ENCODE measurements at regions not wholly inside any gene's neighbourhood (a gene's known extent, or its start where the extent isn't known, plus 50 kb on each side); places are given as distances from the start of the nearest gene placed in this dataset.

DNA sequence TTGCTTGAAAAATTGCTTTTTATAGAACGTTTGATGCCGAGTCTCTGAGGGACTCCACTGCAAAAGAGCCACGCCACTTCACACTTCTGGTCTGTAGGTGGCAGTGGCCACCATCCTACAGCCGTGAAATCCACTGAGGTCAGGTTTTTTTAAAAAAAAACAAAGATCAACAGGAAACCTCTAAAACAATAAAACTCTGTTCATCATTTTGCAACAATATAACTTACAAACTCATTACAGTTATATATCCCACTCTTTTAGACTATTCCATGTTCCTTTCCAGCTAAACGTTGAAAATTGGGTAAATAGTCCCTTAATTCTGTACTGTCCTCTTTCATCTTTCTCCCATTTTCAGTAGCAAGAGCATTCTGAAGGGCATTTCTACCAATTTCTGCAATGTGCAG is 64.6 kb upstream of the FMN2 start:
- H3K4me3 Mint-ChIP-seq: no peak overlapping the region
- DNase-seq (no peak), ATAC-seq (ENCODE audit: low read depth in 2 of 2) (no peak)
- H3K27ac Mint-ChIP-seq: no peak overlapping the region
- H3K9me3 Mint-ChIP-seq: peaks cover under 1 to 6% (median 4%) of the 10 kb centered on the region in 7 donors
- no peaks in the 10 kb centered on the region for H3K4me1 Mint-ChIP-seq
- H3K36me3 Mint-ChIP-seq: no peaks in the 10 kb centered on the region
- peaks cover 0 to 2% (median 0%) of the 10 kb centered on the region in 3 donors for H3K27me3 Mint-ChIP-seq

DNA sequence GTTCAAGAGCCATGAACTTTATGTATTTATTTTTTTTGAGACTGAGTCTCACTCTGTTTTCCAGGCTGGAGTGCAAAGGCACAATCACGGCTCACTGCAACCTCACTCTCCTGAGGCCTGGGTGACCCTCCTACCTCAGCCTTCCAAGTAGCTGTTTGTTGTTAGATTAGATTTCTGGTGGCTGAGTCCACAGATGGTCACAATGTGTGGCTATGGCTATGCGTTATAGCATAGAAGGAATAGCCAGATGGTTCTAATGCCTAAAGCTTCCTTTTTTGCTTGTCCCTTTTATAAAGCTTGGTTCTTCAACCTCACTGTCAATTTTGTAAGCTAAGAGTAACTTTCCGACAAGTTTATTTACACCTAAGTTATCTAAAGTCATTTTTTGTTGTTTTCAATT is 62.3 kb upstream of the FMN2 start:
- H3K27me3 Mint-ChIP-seq: no peaks in the 10 kb centered on the region
- ATAC-seq (ENCODE audit: low read depth in 2 of 2): no peak
- peaks cover 0 to 15% (median 2%) of the 10 kb centered on the region in 7 donors for H3K9me3 Mint-ChIP-seq

DNA sequence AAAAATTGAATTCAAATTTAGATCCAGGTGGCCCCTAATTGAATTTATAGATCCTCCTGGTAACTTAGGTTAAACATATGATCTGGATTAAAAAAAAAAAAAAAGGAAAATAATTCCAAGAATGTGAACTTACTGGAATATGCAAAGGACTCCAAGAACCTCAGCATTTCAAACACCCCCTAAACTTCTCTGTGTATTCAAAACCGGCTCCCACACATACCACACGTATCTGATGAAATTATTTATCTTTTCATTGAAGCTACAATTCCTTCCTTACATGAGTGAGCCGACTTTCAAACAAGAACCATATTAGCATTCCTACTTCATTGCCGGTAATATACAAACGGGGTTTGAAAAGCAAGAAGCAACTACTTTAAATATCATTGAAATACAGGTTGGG is 61.4 kb upstream of the FMN2 start:
- no peak for ATAC-seq (ENCODE audit: low read depth in 2 of 2)
- no peaks in the 10 kb centered on the region for H3K27me3 Mint-ChIP-seq
- H3K27ac Mint-ChIP-seq: no peak overlapping the region
- no peaks in the 10 kb centered on the region for H3K4me1 Mint-ChIP-seq
- H3K36me3 Mint-ChIP-seq: no peaks in the 10 kb centered on the region
- H3K9me3 Mint-ChIP-seq: peaks cover 0 to 11% (median 2%) of the 10 kb centered on the region in 7 donors
- DNase-seq: no peak
- no peak overlapping the region for H3K4me3 Mint-ChIP-seq

More for the DNA sequence above, 62.3 kb upstream of the FMN2 start:
- H3K4me3 Mint-ChIP-seq: no peak overlapping the region
- H3K4me1 Mint-ChIP-seq: no peaks in the 10 kb centered on the region
- H3K27ac Mint-ChIP-seq: no peak overlapping the region
- DNase-seq: no peak
- no peaks in the 10 kb centered on the region for H3K36me3 Mint-ChIP-seq

DNA sequence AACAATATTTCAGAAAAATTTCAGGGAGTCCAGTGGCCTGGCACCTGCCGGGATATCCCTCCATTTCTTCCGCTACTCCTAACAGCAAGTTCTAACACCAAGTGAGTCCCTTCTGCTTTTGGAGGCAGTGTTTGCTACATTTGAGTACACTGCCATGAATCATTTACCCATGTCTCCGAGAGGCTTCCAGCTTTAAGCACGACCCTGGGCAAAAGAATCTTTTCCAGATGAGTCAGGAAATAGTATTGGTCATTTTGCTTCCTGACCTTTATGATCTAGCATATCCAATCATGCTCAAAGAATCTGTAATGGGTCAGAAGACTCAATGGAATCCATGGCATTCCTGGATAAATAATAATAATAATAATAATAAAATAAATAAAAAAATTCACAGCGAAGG is 60.7 kb upstream of the FMN2 start:
- Mint-ChIP-seq H3K27me3 (no peaks in the 10 kb centered on the region), H3K36me3 (no peaks in the 10 kb centered on the region)
- no peak for ATAC-seq (ENCODE audit: low read depth in 2 of 2)

DNA sequence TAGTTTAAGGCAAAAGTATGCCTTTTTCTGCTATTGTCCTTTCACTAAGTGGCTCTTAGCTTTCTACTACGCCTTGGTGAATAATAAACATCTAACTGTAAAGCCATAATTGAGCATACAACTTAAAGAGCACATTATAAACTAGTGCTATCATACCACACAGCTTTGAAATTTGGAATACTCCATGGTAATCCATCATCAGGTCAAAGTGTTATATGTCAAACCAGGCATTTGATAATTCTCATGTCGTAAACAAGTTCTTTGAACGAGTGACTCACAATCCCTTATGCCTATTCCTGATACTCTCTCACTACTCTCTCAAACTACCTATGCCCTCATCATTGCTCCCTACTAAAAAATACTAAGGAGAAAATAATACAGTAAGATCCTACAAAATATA is 60.3 kb upstream of the FMN2 start:
- Mint-ChIP-seq H3K4me1 (no peaks in the 10 kb centered on the region), H3K9me3 (peaks cover 0 to 8% (median 2%) of the 10 kb centered on the region in 7 donors), H3K27me3 (no peaks in the 10 kb centered on the region), H3K4me3 (no peak overlapping the region), H3K36me3 (no peaks in the 10 kb centered on the region), H3K27ac (no peak overlapping the region)
- DNase-seq (no peak), ATAC-seq (ENCODE audit: low read depth in 2 of 2) (no peak)

More for the DNA sequence above, 60.7 kb upstream of the FMN2 start:
- H3K27ac Mint-ChIP-seq: no peak overlapping the region
- DNase-seq: no peak
- H3K4me3 Mint-ChIP-seq: no peak overlapping the region
- no peaks in the 10 kb centered on the region for H3K4me1 Mint-ChIP-seq
- H3K9me3 Mint-ChIP-seq: peaks cover 0 to 8% (median 2%) of the 10 kb centered on the region in 7 donors

DNA sequence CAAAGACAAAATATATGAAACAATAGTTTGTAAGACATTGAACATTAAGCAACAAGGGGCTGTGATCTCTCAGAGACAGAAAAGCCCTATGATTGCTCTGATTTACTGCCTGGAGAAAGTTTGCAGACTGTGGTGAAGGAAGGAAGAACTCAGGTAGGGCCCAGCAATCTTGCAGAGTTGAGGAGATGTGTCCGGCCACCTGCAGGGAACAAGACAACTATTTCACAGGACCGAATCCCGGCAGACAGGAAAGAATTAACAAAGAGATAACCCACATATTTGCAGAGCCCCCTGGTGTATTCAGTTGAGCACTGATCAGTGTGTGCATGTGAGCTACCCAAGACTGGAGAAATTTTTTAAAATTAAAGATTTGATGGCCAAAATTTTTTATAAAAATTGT is 58.3 kb upstream of the FMN2 start:
- no peak overlapping the region for H3K4me3 Mint-ChIP-seq
- no peaks in the 10 kb centered on the region for H3K36me3 Mint-ChIP-seq
- ATAC-seq (ENCODE audit: low read depth in 2 of 2) (no peak), DNase-seq (no peak)
- H3K9me3 Mint-ChIP-seq: peaks cover 0 to 11% (median 5%) of the 10 kb centered on the region in 7 donors
- no peak overlapping the region for H3K27ac Mint-ChIP-seq
- no peaks in the 10 kb centered on the region for H3K27me3 Mint-ChIP-seq
- H3K4me1 Mint-ChIP-seq: no peaks in the 10 kb centered on the region

DNA sequence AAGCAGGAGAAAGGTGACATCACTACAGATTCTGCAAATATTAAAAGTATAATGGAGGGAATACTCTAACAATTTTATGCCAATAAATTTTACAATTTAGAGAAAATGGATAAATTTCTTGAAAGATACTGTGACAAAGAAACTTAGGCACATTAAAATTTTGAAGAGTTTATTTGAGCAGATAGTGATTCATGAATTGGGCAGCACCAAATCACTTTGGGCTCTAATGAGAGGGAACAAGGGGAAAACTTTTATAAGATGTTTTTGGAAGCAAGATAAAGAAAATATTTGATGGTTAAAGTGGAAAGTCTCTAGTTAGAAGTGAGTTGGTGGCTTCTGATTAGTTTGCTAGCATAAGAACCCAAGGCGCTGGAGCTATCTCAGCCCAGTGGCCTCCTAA is 55.2 kb upstream of the FMN2 start:
- no peak overlapping the region for H3K4me3 Mint-ChIP-seq
- H3K27ac Mint-ChIP-seq: no peak overlapping the region
- H3K36me3 Mint-ChIP-seq: no peaks in the 10 kb centered on the region
- no peaks in the 10 kb centered on the region for H3K4me1 Mint-ChIP-seq
- no peaks in the 10 kb centered on the region for H3K27me3 Mint-ChIP-seq
- DNase-seq (no peak), ATAC-seq (ENCODE audit: low read depth in 2 of 2) (no peak)
- H3K9me3 Mint-ChIP-seq: peaks cover 2 to 15% (median 5%) of the 10 kb centered on the region in 7 donors

Data from naive B cell (primary cell).